ENCODE measurements at regions not wholly inside any gene's neighbourhood (a gene's known extent, or its start where the extent isn't known, plus 50 kb on each side); places are given as distances from the start of the nearest gene placed in this dataset.
A peak's percentile ranks its signal among the peaks of the same experiment; 100 is the strongest.
"Not testable (repeated sequence)": the region's sequence is repeated elsewhere in the genome, so short reads cannot be mapped to it uniquely, and the experiment has no call there.

DNA sequence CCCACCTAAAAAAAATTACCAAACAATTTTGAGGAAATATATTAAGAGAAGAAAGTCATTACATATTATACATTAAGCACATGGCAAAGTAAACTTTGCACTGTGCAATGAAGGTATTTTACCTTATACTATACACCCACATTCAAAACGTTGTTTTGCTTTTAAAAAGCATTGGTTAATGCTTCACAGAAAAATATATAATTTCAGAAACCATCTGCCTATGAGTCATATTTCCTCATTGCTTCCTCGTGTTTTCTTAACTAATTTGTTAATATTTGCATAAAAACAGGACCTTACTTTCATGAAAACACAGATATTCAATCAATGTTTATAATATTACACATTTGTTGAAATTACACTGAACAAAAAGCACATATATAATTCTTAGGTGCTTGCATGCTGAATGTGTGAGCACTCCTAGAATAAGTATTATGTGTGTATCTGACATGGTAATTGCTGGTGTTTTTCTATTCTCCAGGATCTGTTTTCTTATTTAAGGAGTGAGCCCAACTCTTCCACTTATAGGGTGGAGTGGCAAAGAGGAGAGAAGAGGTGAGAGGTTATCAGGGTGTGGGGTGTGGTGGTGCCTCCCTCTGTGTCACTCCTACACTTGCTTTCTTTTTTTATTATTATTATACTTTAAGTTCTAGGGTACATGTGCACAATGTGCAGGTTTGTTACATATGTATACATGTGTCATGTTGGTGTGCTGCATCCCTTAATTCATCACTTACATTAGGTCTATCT, 95.1 kb upstream of the IQCM start:
- H3K27me3 Mint-ChIP-seq, result peaks cover 0 to 6% of the 10 kb centered on the region in 2 donors
- no peak overlapping the region for H3K27ac Mint-ChIP-seq
- no peak for DNase-seq
- H3K36me3 Mint-ChIP-seq, result no peaks in the 10 kb centered on the region
- no peaks in the 10 kb centered on the region for H3K4me1 Mint-ChIP-seq
- no peak overlapping the region for H3K4me3 Mint-ChIP-seq
- no peak for ATAC-seq (replicated peaks)
- H3K9me3 Mint-ChIP-seq, result no peaks in the 10 kb centered on the region

DNA sequence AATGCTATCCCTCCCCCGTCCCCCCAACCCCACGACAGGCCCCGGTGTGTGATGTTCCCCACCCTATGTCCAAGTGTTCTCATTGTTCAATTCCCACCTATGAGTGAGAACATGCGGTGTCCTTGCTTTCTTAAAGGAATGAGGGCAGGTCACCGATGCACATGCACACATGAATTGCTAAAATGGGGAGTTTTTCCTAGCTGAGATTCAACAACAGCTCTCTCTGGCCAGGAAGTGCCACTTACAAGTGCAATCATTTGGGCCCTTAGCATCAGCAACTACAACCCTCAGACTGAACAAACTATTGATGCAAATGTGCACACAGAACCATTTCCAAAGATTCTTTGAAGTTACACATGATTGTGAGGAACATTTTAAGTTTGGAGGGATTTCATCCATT, 95.7 kb upstream of the IQCM start:
- no peak for DNase-seq
- Mint-ChIP-seq H3K36me3 (no peaks in the 10 kb centered on the region), H3K4me3 (no peak overlapping the region), H3K9me3 (no peaks in the 10 kb centered on the region), H3K4me1 (no peaks in the 10 kb centered on the region), H3K27ac (no peak overlapping the region), H3K27me3 (peaks cover 0 to 6% of the 10 kb centered on the region in 2 donors)
- ATAC-seq (replicated peaks), result no peak

DNA sequence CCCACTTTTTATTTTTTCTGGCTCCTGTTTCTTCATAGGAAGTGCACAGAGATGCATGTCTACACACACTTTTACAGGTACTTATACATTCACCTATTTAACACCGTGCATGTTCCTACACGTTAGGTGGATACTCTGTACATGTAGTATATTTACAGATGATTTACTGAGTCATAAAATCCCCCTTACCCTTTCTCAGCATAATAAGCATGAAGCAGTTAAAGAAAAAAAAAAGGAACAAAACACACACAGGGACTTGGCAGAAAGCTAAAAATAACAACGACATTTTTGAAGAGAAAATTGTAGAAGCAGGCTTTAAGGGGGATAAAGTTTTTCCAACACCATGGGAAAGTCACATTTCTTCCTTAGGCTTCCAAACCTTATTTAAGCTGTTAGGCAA, 96.4 kb upstream of the IQCM start:
- Mint-ChIP-seq H3K27ac (no peak overlapping the region), H3K9me3 (no peaks in the 10 kb centered on the region), H3K27me3 (peaks cover 0 to 6% of the 10 kb centered on the region in 2 donors), H3K4me3 (no peak overlapping the region), H3K4me1 (no peaks in the 10 kb centered on the region), H3K36me3 (no peaks in the 10 kb centered on the region)
- ATAC-seq (replicated peaks) (no peak), DNase-seq (no peak)

DNA sequence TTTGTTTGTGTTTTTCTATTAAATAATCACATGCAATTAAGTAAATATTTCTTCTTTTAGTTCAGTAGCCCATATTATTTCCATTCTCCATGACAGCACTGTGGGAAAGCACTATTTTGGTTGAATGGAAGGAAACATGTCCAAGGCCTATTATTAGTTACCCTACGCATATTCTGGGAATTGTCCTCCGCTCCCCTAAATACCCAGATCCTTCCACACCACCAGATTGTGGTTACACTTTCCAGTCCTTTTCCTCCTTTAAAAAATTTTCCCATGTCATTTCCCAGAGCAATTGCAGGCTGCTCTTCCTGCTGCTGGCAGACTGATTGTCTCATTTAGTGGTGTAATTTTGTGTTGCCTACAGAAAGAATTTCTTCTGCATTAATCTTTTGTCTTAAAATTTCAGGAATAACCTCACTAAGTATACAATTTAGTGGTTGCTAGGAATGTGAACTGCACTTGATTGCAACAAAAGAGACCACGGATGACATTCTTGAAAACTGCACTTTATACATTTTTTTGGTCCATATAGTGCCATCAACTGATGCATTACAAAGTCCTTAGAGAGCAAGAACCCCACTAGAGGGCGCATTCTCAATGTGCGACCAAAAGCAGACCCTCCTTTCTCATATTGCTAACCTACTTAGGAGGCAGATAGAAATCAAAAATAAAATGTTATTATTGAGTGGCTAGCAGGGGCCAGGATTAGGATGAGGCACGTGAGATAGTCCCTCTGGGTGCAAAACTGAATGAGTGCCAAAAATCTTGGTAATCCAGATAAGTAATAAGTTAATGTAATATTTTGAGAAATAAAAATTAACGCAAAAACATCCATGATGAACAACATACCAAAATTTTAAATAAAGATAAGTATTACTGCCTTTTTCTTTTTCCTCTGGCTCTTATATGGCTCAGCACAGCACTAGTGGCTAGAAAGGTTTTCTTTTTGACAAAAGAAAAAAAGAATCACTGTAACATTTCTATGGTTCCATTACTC, 98.8 kb upstream of the IQCM start:
- peaks cover 0 to 6% of the 10 kb centered on the region in 2 donors for H3K27me3 Mint-ChIP-seq
- H3K36me3 Mint-ChIP-seq, result no peaks in the 10 kb centered on the region
- H3K4me1 Mint-ChIP-seq, result no peaks in the 10 kb centered on the region
- H3K9me3 Mint-ChIP-seq, result no peaks in the 10 kb centered on the region
- no peak overlapping the region for H3K27ac Mint-ChIP-seq
- DNase-seq (peak; percentile 13), ATAC-seq (replicated peaks) (peak; percentile 67 to 76)
- H3K4me3 Mint-ChIP-seq, result no peak overlapping the region

DNA sequence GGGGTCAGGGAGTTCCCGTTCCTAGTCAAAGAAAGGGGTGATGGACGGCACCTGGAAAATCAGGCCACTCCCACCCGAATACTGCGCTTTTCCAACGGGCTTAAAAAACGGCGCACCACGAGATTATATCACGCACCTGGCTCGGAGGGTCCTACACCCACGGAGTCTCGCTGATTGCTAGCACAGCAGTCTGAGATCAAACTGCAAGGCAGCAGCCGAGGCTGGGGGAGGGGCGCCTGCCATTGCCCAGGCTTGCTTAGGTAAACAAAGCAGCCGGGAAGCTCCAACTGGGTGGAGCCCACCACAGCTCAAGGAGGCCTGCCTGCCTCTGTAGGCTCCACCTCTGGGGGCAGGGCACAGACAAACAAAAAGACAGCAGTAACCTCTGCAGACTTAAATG, 100.1 kb upstream of the IQCM start:
- DNase-seq; H3K4me1 Mint-ChIP-seq; H3K36me3 Mint-ChIP-seq; H3K9me3 Mint-ChIP-seq; ATAC-seq (replicated peaks); H3K27ac Mint-ChIP-seq; H3K27me3 Mint-ChIP-seq; H3K4me3 Mint-ChIP-seq: not testable (repeated sequence)

DNA sequence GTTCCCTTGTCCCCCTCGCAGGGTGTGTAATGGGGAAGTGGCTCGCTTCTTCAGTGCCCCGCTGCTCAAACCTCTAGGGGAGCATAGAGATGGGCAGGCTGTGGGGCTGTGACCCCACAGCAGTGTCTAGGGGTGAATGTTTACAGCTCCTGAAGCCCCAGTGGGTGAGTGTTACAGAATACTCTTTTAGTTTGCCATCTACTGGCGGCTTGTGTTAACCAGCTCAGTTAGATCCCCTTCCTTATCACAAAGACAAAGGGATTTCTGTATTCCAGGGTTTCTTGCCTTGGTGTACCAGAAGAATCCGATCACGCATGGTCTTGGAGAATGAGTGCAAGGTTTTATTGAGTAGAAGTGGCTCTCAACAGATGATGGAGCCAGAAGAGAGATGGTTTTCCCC, 108.1 kb upstream of the IQCM start:
- Mint-ChIP-seq H3K36me3 (no peaks in the 10 kb centered on the region), H3K4me1 (no peaks in the 10 kb centered on the region), H3K9me3 (no peaks in the 10 kb centered on the region), H3K27me3 (peaks cover 0 to 5% of the 10 kb centered on the region in 2 donors), H3K4me3 (no peak overlapping the region), H3K27ac (no peak overlapping the region)
- DNase-seq (no peak), ATAC-seq (replicated peaks) (no peak)

DNA sequence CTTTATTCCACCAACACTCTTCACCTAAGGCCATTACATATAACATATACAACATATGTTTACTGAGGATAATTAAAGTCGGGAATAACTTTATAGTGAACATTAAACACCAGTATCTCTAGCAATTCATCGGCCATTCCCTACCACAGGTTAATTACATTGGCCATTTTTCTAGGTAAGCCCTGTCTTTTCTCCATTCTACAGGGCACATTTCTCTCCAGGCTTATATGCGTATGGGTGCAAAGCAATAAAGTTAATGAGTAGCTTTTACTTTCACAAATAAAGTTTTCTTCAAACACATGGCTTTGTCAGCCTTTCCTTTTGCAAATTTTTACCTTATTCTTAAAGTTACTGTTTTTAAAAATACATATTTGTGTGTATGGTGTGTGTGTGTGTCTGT, 111.9 kb upstream of the IQCM start:
- peaks cover 5 to 8% of the 10 kb centered on the region in 2 donors for H3K27me3 Mint-ChIP-seq

DNA sequence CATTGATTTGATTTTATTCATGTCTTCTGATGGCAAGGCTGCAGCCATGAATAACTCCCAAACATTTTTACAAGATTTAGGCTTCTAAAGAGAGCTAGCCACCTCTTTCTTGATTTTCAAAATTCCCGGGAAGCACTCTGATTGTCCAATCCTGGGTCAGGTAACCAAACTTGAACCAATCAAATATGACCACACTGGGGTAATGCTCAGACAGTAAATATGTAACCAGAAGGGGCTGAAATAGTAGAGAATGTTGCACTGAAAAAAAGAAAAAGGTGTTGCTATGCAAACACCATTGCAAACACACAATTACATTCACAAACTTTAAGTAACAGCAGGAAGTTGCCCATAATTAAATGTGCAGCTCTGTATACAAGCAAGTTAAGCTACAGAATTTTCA, 112.9 kb upstream of the IQCM start:
- H3K9me3 Mint-ChIP-seq, result no peaks in the 10 kb centered on the region
- DNase-seq, result no peak
- H3K27ac Mint-ChIP-seq, result no peak overlapping the region
- ATAC-seq (replicated peaks), result no peak
- H3K4me1 Mint-ChIP-seq, result no peaks in the 10 kb centered on the region
- peaks cover 5 to 8% of the 10 kb centered on the region in 2 donors for H3K27me3 Mint-ChIP-seq
- H3K4me3 Mint-ChIP-seq, result no peak overlapping the region
- no peaks in the 10 kb centered on the region for H3K36me3 Mint-ChIP-seq

More for the DNA sequence above, 111.9 kb upstream of the IQCM start:
- H3K4me3 Mint-ChIP-seq, result no peak overlapping the region
- no peak for DNase-seq
- no peak overlapping the region for H3K27ac Mint-ChIP-seq
- H3K36me3 Mint-ChIP-seq, result no peaks in the 10 kb centered on the region
- no peaks in the 10 kb centered on the region for H3K4me1 Mint-ChIP-seq
- H3K9me3 Mint-ChIP-seq, result no peaks in the 10 kb centered on the region
- no peak for ATAC-seq (replicated peaks)

DNA sequence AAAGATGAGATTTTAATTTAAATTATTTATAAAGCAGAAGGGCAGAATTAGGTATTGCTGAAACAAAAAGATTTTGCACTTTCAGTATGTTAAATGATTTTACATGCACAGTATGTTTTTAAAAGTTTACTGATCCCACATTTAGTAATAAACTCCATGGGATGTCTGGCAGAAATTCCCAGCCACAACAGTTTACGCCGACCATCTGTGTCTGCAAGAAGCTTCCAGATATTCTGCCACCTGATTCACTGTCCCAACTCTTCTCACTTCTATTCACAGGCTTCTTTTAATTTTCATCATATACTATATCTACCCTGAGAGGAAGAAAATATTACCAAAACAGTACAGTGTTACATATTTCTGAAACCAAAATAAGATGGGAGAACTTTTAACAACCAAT, 115.8 kb upstream of the IQCM start:
- no peaks in the 10 kb centered on the region for H3K36me3 Mint-ChIP-seq

DNA sequence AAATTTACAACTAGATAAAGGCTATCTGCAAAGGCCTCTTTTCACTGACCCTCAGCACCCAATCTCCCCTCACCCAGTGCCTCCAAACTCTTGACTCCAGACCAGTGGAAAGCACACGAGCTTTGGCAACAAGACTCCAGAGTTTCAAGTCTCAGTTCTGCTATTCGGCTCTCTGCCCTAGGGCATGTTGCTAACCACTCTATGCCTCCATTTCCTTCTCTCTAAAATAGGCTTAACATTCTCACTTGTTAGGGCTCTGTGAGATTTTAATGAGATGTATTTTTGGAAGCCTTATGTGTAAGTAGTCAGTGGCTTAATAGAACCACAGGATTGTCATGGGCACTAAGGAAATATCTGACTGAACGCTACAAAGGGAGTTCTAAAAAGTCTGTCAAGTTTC, 116.5 kb upstream of the IQCM start:
- H3K27ac Mint-ChIP-seq, result no peak overlapping the region
- H3K27me3 Mint-ChIP-seq, result peaks cover 0 to 12% of the 10 kb centered on the region in 2 donors
- H3K9me3 Mint-ChIP-seq, result peaks cover 0 to 2% of the 10 kb centered on the region in 2 donors
- DNase-seq (no peak), ATAC-seq (replicated peaks) (no peak)
- no peak overlapping the region for H3K4me3 Mint-ChIP-seq
- H3K4me1 Mint-ChIP-seq, result no peaks in the 10 kb centered on the region
- no peaks in the 10 kb centered on the region for H3K36me3 Mint-ChIP-seq

More for the DNA sequence above, 115.8 kb upstream of the IQCM start:
- Mint-ChIP-seq H3K27ac (no peak overlapping the region), H3K27me3 (peaks cover 0 to 8% of the 10 kb centered on the region in 2 donors), H3K9me3 (peaks cover 0 to 2% of the 10 kb centered on the region in 2 donors), H3K4me1 (no peaks in the 10 kb centered on the region), H3K4me3 (no peak overlapping the region)
- DNase-seq (no peak), ATAC-seq (replicated peaks) (no peak)

DNA sequence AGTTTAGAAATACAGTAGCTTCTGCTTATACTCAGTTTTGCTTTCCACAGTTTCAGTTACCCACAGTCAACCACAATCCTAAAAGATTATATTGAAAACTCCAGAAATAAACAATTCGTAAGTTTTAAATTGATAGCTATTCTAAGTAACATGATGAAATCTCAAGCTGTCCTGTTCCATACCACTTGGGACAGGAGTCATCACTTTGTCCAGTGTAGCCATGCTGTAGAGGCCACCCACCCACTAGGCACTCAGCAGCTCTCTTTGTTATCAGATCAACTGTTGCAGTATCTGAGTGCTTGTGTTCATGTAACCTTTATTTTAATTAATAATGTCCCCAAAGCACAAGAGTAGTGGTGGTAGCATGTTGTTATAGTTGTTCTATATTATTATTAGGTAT, 117.5 kb upstream of the IQCM start:
- peaks cover 0 to 2% of the 10 kb centered on the region in 2 donors for H3K9me3 Mint-ChIP-seq
- no peaks in the 10 kb centered on the region for H3K4me1 Mint-ChIP-seq
- peaks cover 0 to 12% of the 10 kb centered on the region in 2 donors for H3K27me3 Mint-ChIP-seq
- no peaks in the 10 kb centered on the region for H3K36me3 Mint-ChIP-seq
- ATAC-seq (replicated peaks) (no peak), DNase-seq (no peak)
- no peak overlapping the region for H3K27ac Mint-ChIP-seq
- no peak overlapping the region for H3K4me3 Mint-ChIP-seq

DNA sequence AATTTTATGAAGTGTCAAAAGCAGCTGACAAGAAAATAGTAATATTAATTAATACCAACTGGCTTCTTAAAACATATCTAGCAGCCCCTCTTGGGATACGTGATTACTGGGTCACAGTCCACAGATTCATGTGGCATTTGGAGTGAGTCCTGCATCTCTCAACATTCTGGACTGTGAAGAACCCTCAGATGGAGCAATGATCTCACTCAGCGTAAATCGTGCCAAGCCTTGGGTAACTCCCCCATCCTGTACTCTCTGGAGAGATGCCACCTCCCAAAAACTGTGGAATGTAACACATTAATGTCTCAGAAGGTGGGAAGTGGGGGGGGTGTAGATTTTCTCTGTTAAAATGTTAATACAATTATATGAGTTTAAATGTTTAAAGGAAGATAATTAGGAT, 118.2 kb upstream of the IQCM start:
- Mint-ChIP-seq H3K9me3 (peaks cover 0 to 3% of the 10 kb centered on the region in 2 donors), H3K36me3 (no peaks in the 10 kb centered on the region), H3K27me3 (peaks cover 0 to 12% of the 10 kb centered on the region in 2 donors), H3K27ac (no peak overlapping the region), H3K4me3 (no peak overlapping the region), H3K4me1 (no peaks in the 10 kb centered on the region)
- no peak for DNase-seq
- ATAC-seq (replicated peaks), result no peak

DNA sequence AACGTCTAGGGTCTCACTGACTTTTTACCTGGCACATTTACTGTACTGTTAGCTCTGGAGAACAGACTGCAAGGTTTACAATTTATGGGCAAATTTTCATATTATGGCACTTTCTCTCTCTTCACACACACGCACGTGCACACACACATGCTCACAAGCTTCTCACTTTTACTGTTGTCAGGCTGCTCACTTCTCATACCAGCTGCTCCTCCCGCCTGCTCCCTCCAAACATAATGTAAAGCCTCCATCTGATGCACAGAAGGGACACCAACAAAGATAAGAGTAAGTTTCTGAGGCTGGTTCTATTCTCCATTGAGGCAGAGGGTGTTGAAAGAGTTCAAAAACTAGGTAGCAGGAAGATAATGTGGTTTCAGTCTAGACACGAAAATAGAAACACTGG, 128.9 kb upstream of the DCLK2 start:
- Mint-ChIP-seq H3K4me3 (no peak overlapping the region), H3K27me3 (peaks cover 9 to 12% of the 10 kb centered on the region in 2 donors), H3K9me3 (peaks cover 0 to 1% of the 10 kb centered on the region in 2 donors), H3K27ac (no peak overlapping the region), H3K4me1 (no peaks in the 10 kb centered on the region), H3K36me3 (no peaks in the 10 kb centered on the region)
- ATAC-seq (replicated peaks), result no peak
- DNase-seq, result no peak

DNA sequence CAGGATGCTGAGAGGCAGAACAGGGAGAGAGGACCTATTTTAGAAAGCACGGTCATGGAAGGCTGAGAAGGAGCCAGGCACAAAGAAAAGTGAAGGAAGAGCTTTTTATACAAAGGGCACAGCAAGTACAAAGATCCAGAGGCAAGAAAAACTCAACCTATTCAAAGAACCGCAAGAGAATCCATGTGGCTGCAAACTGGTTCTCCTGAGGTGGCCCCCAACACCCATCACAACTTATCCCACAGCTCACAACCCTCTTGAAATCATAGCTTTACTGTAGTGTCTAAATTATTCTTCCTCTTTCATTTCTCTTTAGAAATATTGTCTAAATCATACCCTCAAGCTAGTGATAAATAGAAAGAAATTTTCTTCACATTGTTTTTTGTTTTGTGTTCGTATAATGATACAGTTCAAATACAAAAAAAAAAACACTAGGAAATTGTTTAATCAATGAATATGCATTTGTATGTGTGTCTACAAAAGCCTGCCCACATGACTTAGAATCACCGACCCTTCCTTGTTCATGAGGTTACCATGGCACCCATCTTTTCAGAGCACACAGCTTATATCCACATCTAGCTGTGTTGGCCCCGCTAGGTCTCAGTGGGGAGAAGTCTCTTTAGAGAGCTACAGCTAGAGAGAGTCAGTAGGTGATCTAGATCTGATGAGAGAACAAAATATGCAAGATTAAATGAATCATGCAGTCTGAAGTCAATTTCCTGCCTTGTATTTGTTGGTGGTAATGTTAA, 126.9 kb upstream of the DCLK2 start:
- DNase-seq (no peak), ATAC-seq (replicated peaks) (no peak)
- H3K36me3 Mint-ChIP-seq, result no peaks in the 10 kb centered on the region
- peaks cover 9 to 12% of the 10 kb centered on the region in 2 donors for H3K27me3 Mint-ChIP-seq
- no peaks in the 10 kb centered on the region for H3K9me3 Mint-ChIP-seq
- no peaks in the 10 kb centered on the region for H3K4me1 Mint-ChIP-seq
- no peak overlapping the region for H3K4me3 Mint-ChIP-seq
- H3K27ac Mint-ChIP-seq, result no peak overlapping the region

Data from stimulated activated naive B cell treated with anti-CD40 and anti-IgM and Interleukin-4, amounts not matched to agents 10 μg/mL and 1 μg/mL and 100 μg/mL, for 72 hours (primary cell).